CD4-positive, alpha-beta T cell (primary cell): ENCODE measurements at regions not wholly inside any gene's neighbourhood (a gene's known extent, or its start where the extent isn't known, plus 50 kb on each side); places are given as distances from the start of the nearest gene placed in this dataset.

Source experiments
- ATAC-seq: fragments of 200-7000 bp; cut with Tn5 transposase; one replicate; pipeline ENCODE4 v1.10.0; 2022; ENCODE audit warnings: mild to moderate bottlenecking; ENCODE audit not compliant: poor library complexity
- CTCF ChIA-PET: fragments of 350-600 bp; sonication (Branson Sonifier 250); formaldehyde crosslinking; loops from one replicate; lab custom pipeline; 2021; ENCODE audit warnings: antibody characterized with exemption, inconsistent platforms; lab: Charles Lee
- POLR2A ChIA-PET: fragments of 350-600 bp; sonication (Branson Sonifier 250); formaldehyde crosslinking; loops from one replicate; lab custom pipeline; 2021; ENCODE audit warnings: antibody characterized with exemption, inconsistent platforms; lab: Charles Lee
- DNase-seq, 14 experiments: peaks; one replicate each; pipeline ENCODE4 v3.0.0-alpha.2; 2013 to 2020; ENCODE audit warnings: mixed read lengths in 2 of 14
- H3K27ac ChIP-seq, 2 donors: one replicate each; pipeline versions ENCODE4 v1.5.1 to v1.7.0; 2013; ENCODE audit warnings: low read length in 2 of 2, low read depth in 1 of 2, mild to moderate bottlenecking in 1 of 2
- H3K27me3 ChIP-seq, 2 experiments: 1 replicate in 1 of 2; 2 replicates in 1 of 2; pipeline versions ENCODE4 v1.6.1 to v1.7.0; 2013; ENCODE audit warnings: low read length in 2 of 2, control low read depth in 1 of 2, mild to moderate bottlenecking in 1 of 2, moderate library complexity in 1 of 2; ENCODE audit not compliant: insufficient read depth in 2 of 2, control insufficient read depth in 1 of 2
- H3K36me3 ChIP-seq: one replicate; pipeline ENCODE4 v1.6.1; 2013; ENCODE audit warnings: low read length, control low read depth; ENCODE audit not compliant: insufficient read depth
- H3K4me1 ChIP-seq: one replicate; pipeline ENCODE4 v1.6.1; 2013; ENCODE audit warnings: low read length, control low read depth; ENCODE audit not compliant: insufficient read depth
- H3K4me3 ChIP-seq: one replicate; pipeline ENCODE4 v1.5.1; 2013; ENCODE audit warnings: mild to moderate bottlenecking, low read length, moderate library complexity
- H3K9me3 ChIP-seq, 2 experiments: 1 replicate in 1 of 2; 2 replicates in 1 of 2; pipeline versions ENCODE4 v1.6.1 to v1.7.0; 2013; ENCODE audit warnings: low read length in 2 of 2, mild to moderate bottlenecking in 2 of 2, control low read depth in 1 of 2, moderate library complexity in 1 of 2; ENCODE audit not compliant: control insufficient read depth in 1 of 2, insufficient read depth in 1 of 2
- H3K27ac Mint-ChIP-seq: one replicate; pipeline ENCODE4 v1.8.0; 2020; ENCODE audit warnings: mixed read lengths
- H3K27me3 Mint-ChIP-seq: one replicate; pipeline ENCODE4 v1.8.0; 2021; ENCODE audit warnings: mixed read lengths
- H3K36me3 Mint-ChIP-seq: one replicate; pipeline ENCODE4 v1.8.0; 2021; ENCODE audit warnings: low read depth, mixed read lengths
- H3K4me1 Mint-ChIP-seq: one replicate; pipeline ENCODE4 v1.8.0; 2021; ENCODE audit warnings: low read depth, mixed read lengths
- H3K4me3 Mint-ChIP-seq: one replicate; pipeline ENCODE4 v1.8.0; 2020; ENCODE audit warnings: mild to moderate bottlenecking, mixed read lengths
- H3K9me3 Mint-ChIP-seq: one replicate; pipeline ENCODE4 v1.8.0; 2020; ENCODE audit warnings: mixed read lengths
- intact Hi-C, 2 experiments: fragments of 100-400 bp; cut with DNase I in 1 of 2; cut with micrococcal nuclease in 1 of 2; formaldehyde crosslinking; loops; one replicate each; pipeline versions ENCODE4 v1.15.1 to v1.9.0; 2023 to 2025; cut with DNase I, micrococcal nuclease
- TF ChIP-seq, protein P1 (sequence below): fragments of 200-600 bp; IDR thresholded peaks from one replicate; pipeline ENCODE4 v1.8.0; 2022; ENCODE audit warnings: antibody characterized with exemption, mild to moderate bottlenecking

DNA sequence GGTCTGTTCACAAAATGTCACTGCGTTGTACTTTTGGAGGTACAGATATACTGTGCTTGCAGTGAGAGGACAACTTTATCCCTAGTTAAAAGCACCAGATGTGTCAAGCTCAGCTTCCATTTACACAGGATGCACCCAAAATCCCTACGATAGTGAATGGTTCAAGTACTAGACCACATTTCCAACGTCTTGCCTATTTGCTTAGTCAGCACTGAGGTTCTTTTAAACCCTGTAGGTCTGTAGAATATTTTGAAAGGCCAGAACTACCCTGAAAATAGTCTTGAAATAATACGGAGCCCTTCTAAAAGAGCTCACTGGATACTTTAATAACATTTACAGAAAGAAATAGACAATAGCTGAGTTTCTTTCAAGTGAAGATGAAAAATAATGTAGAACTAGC, 466.1 kb downstream of the FUT8 start:
- H3K36me3 ChIP-seq = no peaks in the 10 kb centered on the region
- peaks cover 17% of the 10 kb centered on the region for H3K4me1 ChIP-seq
- Mint-ChIP-seq H3K36me3 (no peaks in the 10 kb centered on the region), H3K27ac (no peak overlapping the region), H3K27me3 (no peaks in the 10 kb centered on the region), H3K4me3 (no peak overlapping the region), H3K4me1 (peaks cover 26% of the 10 kb centered on the region), H3K9me3 (peaks cover 5% of the 10 kb centered on the region)
- ATAC-seq (no peak), DNase-seq (no peak)
- intact Hi-C loops = no loop called here
- no peaks in the 10 kb centered on the region for H3K27me3 ChIP-seq
- H3K27ac ChIP-seq = no peak overlapping the region
- H3K9me3 ChIP-seq = peaks cover 0 to 10% of the 10 kb centered on the region in 2 experiments
- ChIA-PET CTCF (interaction anchor here (1.0 to 1.4 kb wide), 3 partner anchors 25 to 82 kb away, joined by 3 to 5 read pairs (median 4); no protein-coding TSS in a partner anchor), POLR2A (interaction anchor here (1.4 to 4.5 kb wide), 5 partner anchors 11 to 49 kb away, joined by 5 to 24 read pairs (median 11); no protein-coding TSS in a partner anchor)
- TF ChIP-seq, protein P1, sequence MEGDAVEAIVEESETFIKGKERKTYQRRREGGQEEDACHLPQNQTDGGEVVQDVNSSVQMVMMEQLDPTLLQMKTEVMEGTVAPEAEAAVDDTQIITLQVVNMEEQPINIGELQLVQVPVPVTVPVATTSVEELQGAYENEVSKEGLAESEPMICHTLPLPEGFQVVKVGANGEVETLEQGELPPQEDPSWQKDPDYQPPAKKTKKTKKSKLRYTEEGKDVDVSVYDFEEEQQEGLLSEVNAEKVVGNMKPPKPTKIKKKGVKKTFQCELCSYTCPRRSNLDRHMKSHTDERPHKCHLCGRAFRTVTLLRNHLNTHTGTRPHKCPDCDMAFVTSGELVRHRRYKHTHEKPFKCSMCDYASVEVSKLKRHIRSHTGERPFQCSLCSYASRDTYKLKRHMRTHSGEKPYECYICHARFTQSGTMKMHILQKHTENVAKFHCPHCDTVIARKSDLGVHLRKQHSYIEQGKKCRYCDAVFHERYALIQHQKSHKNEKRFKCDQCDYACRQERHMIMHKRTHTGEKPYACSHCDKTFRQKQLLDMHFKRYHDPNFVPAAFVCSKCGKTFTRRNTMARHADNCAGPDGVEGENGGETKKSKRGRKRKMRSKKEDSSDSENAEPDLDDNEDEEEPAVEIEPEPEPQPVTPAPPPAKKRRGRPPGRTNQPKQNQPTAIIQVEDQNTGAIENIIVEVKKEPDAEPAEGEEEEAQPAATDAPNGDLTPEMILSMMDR = no peak
- no peak overlapping the region for H3K4me3 ChIP-seq

DNA sequence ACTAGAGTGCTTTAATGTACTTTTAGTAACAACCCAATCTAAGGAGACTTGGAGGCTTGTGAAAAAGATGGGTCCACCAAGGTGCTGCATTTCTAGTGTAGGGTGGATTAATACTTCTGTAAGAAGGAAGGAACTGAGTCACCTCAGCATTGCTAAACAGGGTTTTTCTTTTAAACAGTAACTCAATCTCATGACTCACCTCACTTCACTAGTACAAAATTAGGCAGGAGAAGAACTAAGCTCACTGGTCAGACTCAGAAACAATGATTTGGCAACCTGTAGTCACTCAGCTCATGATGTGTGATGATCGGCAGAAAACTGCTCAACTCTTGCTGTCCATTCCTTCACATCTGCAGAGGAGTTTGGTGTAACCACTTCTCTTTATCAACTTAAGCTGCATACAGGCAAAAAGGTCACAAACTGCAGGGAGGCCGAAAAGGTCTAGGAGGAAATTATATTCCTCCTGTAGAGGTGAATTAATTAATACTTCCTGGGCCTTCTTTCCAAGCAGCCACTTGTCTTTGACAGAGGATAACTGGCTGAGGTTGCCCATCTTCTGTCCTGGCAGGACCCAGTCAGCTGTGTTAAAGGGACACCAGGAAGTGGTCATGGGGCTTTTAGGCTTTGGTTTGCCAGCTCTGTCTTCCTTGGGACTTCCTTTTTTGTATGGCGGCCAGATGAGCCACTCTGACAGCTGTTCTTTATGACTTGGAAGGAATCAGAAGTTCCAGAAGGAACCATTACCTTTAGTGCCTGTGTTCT, 466.9 kb downstream of the FUT8 start:
- H3K9me3 ChIP-seq = peaks cover 0 to 10% of the 10 kb centered on the region in 2 experiments
- TF ChIP-seq, protein P1 = no peak
- H3K36me3 ChIP-seq = no peaks in the 10 kb centered on the region
- H3K27ac ChIP-seq = no peak overlapping the region
- Mint-ChIP-seq H3K4me1 (peaks cover 26% of the 10 kb centered on the region), H3K27ac (peak overlapping the region; percentile 8), H3K9me3 (peaks cover 5% of the 10 kb centered on the region), H3K4me3 (no peak overlapping the region), H3K27me3 (no peaks in the 10 kb centered on the region), H3K36me3 (no peaks in the 10 kb centered on the region)
- peaks cover 17% of the 10 kb centered on the region for H3K4me1 ChIP-seq
- CTCF ChIA-PET = interaction anchor here (0.8 kb wide), 1 partner anchor 9 kb away, joined by 3 read pairs; no protein-coding TSS in a partner anchor
- no peak overlapping the region for H3K4me3 ChIP-seq
- POLR2A ChIA-PET = interaction anchor here (2.3 to 4.5 kb wide), 3 partner anchors 18 to 48 kb away, joined by 11 to 24 read pairs (median 11); no protein-coding TSS in a partner anchor
- ATAC-seq (no peak), DNase-seq (no peak)
- no peaks in the 10 kb centered on the region for H3K27me3 ChIP-seq
- intact Hi-C loops = no loop called here

DNA sequence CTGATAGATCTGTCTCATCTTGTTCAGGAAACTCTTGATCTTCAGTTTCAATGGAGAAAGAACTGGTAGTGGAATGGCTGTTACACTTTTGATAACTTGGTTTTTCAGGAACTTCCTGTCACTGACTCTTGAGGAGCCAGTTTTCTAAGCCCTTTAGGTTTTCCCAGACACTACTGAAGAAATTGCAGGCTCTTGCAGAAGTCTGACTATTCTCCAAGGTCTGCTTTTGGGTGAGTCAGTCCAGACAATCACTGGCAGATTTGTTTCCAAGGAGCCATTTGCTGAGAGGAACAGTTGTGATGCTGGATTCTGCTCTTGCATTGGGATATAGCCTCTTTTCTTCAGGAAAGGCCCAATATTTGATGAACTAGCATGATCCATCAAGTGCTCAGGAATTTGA, 468.0 kb downstream of the FUT8 start:
- CTCF ChIA-PET = no interaction called here
- TF ChIP-seq, protein P1 = no peak
- Histone ChIP-seq H3K27ac (no peak overlapping the region), H3K4me1 (peaks cover 17% of the 10 kb centered on the region), H3K27me3 (no peaks in the 10 kb centered on the region), H3K9me3 (peaks cover 0 to 6% of the 10 kb centered on the region in 2 experiments), H3K36me3 (no peaks in the 10 kb centered on the region), H3K4me3 (no peak overlapping the region)
- no peaks in the 10 kb centered on the region for H3K27me3 Mint-ChIP-seq
- peaks cover 5% of the 10 kb centered on the region for H3K9me3 Mint-ChIP-seq
- intact Hi-C loops = no loop called here
- no peak for ATAC-seq
- POLR2A ChIA-PET = interaction anchor here (4.5 kb wide), 1 partner anchor 34 kb away, joined by 24 read pairs; no protein-coding TSS in a partner anchor
- H3K4me3 Mint-ChIP-seq = no peak overlapping the region
- no peak overlapping the region for H3K27ac Mint-ChIP-seq
- peaks cover 26% of the 10 kb centered on the region for H3K4me1 Mint-ChIP-seq
- no peaks in the 10 kb centered on the region for H3K36me3 Mint-ChIP-seq
- DNase-seq = no peak
